AG08396 (cell line): ENCODE measurements at regions not wholly inside any gene's neighbourhood (a gene's known extent, or its start where the extent isn't known, plus 50 kb on each side); places are given as distances from the start of the nearest gene placed in this dataset.
A peak's percentile ranks its signal among the peaks of the same experiment; 100 is the strongest.
"Not testable (repeated sequence)": the region's sequence is repeated elsewhere in the genome, so short reads cannot be mapped to it uniquely, and the experiment has no call there.

Source experiments
- DNase-seq: peaks from one replicate; pipeline ENCODE4 v3.0.0; 2012; ENCODE audit warnings: low spot score, mixed read lengths

GRCh38 chr11:22567759-22568158 lies 57.9 kb downstream of the FANCF start:
- no peak for DNase-seq

GRCh38 chr11:22566293-22566692 lies 59.3 kb downstream of the FANCF start:
- no peak for DNase-seq

GRCh38 chr11:22561283-22561682 lies 64.3 kb downstream of the FANCF start:
- no peak for DNase-seq

- DNase-seq = no peak
Measured at GRCh38 chr11:22559416-22559815, 66.2 kb downstream of the FANCF start.

GRCh38 chr11:22558664-22559063 lies 67.0 kb downstream of the FANCF start:
- peak; percentile 5 for DNase-seq

- DNase-seq = no peak
Measured at GRCh38 chr11:22556381-22556780, 69.2 kb downstream of the FANCF start.

GRCh38 chr11:22555881-22556280 lies 69.7 kb downstream of the FANCF start:
- DNase-seq = no peak

- no peak for DNase-seq
Measured at GRCh38 chr11:22554221-22554620, 71.4 kb downstream of the FANCF start.

GRCh38 chr11:22552885-22553284 lies 72.7 kb downstream of the FANCF start:
- no peak for DNase-seq

- DNase-seq = no peak
Measured at GRCh38 chr11:22546746-22547145, 78.9 kb downstream of the FANCF start.

GRCh38 chr11:22543261-22543660 lies 82.4 kb downstream of the FANCF start:
- no peak for DNase-seq

- peak; percentile 18 for DNase-seq
Measured at GRCh38 chr11:22539821-22540256, 85.8 kb downstream of the FANCF start.

- DNase-seq = no peak
Measured at GRCh38 chr11:22536071-22536470, 89.6 kb downstream of the FANCF start.

GRCh38 chr11:22528612-22529429 lies 96.8 kb downstream of the FANCF start:
- not testable (repeated sequence) for DNase-seq

GRCh38 chr11:22522225-22522624 lies 103.4 kb downstream of the FANCF start:
- no peak for DNase-seq

GRCh38 chr11:22521226-22521625 lies 104.4 kb downstream of the FANCF start:
- peak; percentile 10 for DNase-seq

GRCh38 chr11:22520521-22520920 lies 105.1 kb downstream of the FANCF start:
- DNase-seq = no peak

- DNase-seq = not testable (repeated sequence)
Measured at GRCh38 chr11:22518344-22518743, 107.3 kb downstream of the FANCF start.

GRCh38 chr11:22516111-22516510 lies 109.5 kb downstream of the FANCF start:
- no peak for DNase-seq

- DNase-seq = no peak
Measured at GRCh38 chr11:22512457-22512856, 113.2 kb downstream of the FANCF start.

- DNase-seq = peak; percentile 4
Measured at GRCh38 chr11:22510741-22511140, 114.9 kb downstream of the FANCF start.

- DNase-seq = no peak
Measured at GRCh38 chr11:22510010-22510409, 115.6 kb downstream of the FANCF start.

GRCh38 chr11:22508665-22509064 lies 117.0 kb downstream of the FANCF start:
- DNase-seq = no peak

GRCh38 chr11:22497474-22497873 lies 128.1 kb downstream of the FANCF start:
- no peak for DNase-seq
